GM18907 (cell line): ENCODE measurements at regions not wholly inside any gene's neighbourhood (a gene's known extent, or its start where the extent isn't known, plus 50 kb on each side); places are given as distances from the start of the nearest gene placed in this dataset.

Source experiments
- ATAC-seq: cut with Tn5 transposase; IDR thresholded peaks from one replicate; pipeline ENCODE4 v1.9.1; 2021; ENCODE audit warnings: mild to moderate bottlenecking, moderate library complexity; ENCODE audit not compliant: unreplicated experiment

DNA sequence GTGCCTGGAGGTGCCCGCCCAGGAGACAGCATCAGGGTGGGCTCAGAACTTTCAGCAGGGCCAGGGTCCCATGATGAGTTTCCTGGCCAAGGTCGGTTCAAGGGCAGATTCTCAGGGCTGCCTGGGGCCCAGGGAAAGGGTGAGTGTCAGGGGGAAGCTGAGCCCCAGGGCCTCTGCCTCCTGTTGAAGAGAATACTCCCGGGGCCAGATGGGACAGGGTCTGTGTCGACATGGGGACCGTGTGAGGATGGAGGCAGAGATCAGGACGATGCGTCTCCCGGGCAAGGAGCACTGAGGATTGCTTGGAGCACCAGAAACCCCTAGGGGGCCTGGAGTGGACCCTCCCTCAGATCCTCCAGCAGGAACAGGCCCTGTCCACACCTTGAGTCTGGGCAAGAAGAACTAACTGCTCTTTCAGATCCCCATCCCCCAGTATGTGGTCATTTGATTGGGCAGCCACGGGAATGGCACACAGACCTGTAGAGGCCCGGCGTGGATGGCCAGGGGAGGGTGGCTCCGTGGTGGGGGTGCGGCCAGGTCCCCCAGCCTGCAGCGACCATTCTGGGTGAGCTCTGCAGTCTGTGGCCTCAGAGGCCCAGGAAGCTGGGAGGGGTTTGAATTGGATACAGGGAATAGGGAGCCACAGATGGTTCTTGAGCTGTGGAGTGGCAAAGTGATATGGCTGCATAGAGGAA, 1078.7 kb downstream of the BRD1 start:
- ATAC-seq: no peak

DNA sequence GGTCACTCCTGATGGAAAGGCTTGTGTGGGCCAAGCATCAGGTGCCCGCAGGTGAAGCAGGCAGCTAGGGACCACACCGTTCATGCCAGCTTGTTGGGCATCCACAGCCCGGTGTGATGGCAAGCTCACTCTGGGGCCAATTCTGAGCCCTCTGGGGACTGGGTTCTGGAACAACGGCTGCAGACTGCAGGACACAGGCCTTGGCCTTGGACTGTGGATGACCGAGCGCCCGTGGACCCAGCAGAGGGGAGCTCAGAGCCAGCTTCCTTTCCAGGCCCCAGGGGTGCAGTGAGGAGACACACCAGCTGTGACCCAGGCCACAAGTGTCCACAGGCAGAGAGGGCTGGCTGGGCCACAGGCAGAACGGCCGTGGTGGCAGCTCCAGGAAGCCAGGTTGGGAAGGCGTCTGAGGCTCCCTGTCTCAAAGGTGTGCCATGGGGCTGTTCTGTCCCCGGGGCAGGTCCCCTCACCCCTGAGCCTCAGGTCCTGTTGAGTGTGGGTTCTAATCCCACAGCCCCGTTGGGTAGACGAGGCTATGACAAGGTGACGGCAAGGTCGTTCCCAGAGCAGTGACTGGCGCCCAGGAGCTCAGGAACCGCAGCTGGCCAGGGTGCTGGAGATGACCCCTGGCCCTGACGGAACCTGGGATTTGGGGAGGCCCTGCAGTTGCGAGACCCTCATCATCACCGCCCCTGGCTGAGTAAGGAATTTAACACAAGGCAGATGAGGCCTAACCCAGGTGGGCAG, 1079.4 kb downstream of the BRD1 start:
- no peak for ATAC-seq

DNA sequence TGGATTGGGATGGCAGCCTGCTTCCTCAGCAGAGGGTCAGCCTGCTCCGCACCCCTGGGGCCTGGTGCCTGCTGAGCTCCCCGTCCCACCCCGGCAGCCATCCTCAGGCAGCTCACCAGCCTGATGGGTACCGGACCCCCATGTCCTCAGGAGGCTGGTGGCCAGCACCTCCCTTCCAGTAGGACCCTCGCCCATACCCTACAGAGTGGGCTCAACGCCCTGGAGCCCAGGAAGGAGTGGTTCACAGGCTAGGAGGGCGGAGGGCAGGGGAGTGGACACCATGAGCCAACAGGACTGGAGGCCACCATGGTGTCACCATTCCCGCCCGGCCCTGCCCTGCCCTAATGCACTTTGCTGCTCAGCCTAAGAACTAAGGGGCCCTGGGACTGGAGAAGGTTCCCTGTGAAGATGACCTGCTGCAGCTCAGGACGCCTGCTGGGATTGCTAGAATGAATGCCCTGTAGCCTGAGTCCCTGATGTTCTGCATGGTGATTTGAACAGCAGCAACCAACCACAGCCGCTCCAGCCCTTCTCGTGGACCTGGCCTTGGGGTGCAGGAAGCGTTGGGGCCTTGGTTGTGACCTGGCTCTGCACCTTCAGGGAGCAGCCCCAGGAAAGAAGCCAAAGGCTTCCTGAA, 1080.8 kb downstream of the BRD1 start:
- ATAC-seq: no peak

DNA sequence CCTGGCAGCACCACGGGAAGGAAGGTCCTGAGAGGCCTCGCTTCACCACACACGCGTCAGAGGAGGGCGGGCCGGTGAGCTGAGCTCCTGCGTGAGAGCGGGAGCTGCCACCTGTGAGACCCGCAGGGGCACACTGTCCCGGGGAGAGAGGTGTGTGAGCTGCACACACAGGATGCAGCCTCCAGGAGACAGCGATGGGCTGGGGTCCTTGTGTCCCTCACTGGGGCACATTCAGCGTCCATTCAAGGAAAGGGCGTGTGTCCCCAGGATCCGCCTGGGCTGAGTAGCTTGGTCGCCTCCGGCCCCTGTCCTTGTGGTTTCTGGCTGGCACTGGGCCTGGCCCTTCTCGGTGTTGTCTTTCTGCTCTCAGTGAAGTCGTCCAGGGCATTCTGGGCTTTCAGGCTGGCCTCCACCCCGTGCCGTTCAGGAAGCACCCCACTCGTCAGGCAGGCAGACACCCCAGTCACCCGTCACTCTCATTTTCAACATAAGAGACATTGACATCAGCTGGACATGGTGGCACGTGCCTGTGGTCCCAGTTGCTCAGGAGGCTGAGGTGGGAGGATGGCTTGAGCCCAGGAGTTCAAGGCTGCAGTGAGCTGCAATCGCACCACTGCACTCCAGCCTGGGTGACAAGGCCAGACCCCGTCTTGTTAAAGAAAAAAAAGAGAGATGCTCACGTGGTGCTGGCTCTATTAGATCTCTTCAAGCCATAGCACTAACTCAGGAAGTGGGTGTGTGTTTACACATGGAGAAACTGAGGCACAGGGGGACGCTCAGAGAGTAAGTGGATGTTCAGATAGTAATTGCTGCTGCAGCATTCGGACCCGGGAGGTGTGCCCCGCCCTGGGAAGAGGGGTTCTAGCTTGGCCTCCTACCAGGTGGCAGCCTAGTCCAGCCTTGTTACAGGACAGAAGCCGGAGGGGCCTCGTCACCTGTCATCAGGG, 1081.6 kb downstream of the BRD1 start:
- ATAC-seq: no peak

DNA sequence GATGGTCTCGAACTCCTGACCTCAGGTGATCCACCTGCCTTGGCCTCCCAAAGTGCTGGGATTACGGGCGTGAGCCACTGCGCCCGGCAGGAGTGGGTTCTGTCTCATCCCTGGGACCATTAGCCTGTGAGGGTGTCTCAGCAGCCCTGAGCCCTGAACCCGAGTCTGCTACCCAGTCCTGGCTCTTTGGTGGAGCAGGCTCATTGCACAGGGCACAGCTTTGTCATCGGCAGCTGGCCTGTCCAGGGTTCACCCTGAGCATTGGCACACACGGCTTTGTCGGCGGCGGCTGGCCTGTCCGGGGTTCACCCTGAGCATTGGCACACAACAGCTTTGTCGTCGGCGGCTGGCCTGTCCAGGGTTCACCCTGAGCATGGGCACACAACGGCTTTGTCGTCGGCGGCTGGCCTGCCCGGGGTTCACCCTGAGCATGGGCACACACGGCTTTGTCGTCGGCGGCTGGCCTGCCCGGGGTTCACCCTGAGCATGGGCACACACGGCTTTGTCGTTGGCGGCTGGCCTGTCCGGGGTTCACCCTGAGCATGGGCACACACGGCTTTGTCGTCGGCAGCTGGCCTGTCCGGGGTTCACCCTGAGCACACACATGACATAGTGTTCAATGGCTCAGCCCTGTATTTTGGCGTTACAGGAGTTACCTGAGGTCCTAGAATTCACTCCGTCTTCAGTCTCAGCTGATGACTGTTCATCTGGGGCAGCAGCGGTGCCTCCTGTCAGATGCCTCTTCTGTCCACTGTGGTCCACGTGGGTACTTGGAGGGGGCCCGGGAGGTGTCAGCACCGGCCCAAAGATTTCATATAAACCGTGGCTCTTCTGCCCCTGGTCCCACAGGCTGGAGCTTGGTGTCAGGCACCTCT, 1082.5 kb downstream of the BRD1 start:
- ATAC-seq: no peak

DNA sequence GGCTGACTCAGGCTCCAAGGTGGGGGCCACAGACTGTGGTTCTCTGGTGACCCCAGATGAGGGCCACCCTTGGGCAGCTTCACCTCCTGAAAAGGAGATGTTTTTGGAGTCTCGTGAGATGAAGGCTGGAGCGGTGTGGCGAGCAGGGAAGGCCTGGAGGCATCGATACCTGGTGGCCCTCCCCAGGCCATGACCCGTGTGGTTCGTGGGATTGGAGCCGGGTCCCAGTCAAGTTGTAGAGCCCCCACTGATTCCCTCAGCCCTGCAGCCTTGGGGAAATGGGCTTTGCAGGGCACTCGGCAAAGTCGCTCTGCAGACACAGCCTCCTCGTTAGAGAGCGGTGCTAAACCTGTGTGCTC, 1083.4 kb downstream of the BRD1 start:
- no peak for ATAC-seq

DNA sequence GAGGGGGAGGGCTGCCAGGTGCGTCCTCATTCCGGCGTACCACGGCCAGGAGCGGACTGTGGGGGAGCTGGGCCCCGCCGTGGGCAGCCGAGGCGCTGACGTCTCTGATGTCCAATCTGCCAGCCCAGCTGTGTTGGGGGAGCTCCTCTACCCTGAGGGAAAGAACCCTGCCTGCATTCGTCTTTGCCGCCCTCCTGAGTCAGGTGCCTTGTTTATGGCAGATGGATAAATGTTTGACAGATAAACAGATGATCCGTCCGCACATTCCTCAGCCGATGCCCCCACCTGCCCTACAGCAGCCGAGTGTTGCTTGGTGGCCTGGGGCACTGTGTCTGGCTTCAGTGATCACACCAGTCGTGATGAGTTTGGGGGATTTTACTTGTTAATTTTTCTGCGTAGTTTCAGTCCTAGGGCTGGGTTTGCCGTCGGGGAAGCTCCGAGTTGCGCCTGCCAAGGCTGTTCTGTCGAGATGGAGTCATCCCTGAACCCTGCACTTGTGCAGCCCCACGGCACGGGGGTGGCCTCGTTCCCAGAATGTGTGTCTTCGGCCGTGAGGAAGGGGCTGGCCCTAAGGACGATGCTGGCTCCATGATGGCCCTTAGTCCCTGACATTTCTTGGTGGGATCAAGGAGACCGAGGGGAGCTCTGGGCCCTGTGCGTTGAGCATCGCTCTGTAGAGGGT, 1083.9 kb downstream of the BRD1 start:
- ATAC-seq: no peak

DNA sequence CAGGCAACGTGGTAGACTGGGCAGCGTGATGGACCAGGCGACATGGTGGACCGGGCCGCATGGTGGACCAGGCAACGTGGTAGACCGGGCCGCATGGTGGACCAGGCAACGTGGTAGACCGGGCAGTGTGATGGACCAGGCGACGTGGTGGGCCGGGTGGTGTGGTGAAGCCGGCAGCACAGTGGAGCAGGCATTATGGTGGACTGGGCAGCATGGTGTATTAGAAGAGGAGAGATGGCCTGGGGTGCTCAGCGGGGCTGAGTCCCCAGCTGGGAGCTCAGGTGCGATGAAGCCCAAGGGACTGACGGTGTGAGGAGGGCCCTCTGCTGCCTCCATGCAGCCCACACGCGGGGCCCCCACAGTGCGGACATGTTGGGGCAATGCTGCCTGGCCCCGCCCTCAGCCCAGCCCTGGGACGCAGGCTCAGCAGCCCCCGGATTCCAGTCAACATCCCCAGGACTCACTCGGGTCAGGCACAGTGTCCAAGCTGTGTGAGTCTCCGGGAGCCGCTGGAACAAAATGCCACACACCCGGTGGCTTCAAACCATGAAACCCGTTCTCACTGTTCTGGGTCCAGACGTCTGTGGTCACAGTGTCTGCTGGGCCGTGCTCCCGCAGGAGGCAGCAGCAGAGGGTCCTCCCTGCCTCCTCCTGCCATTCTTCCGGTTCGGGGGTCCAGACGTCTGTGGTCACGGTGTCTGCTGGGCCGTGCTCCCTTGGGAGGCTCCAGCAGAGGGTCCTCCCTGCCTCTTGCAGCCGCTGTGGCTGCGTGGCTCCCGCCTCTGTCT, 1084.9 kb downstream of the BRD1 start:
- no peak for ATAC-seq

DNA sequence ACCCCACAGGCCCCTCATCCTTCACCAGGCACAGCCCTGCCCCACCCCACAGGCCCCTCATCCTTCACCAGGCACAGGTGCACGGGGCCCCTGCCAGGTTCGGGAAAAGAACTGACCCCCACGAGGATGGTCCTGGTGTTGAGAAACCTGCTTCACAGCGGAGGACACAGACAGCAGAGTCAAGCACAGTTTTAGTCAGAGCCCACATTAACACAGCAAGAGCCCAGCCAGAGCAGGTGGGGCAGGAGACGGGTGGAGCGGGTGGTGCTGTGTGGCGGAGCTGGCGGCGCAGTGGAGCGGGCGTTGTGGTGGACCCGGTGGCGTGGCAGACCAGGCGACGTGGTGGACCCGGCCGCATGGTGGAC, 1085.5 kb downstream of the BRD1 start:
- ATAC-seq: no peak

DNA sequence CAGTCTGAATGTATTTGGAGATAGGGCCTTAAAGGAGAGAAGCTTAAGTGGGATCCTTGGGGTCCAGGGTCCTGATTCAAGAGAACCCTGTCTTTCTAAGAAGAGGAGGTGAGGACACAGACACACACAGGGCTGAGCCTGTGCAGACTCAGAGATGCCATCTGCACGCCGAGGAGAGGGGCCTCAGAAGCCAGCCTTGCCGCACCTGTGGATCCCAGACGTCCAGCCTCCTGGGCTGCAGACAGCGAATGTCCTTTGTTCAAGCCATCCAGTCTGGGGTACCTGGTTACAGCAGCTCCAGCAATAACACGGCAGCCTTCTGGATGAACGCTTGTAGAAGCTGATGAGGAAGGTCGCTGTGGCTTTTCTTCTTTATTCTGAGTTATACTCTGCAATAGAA, 1086.1 kb downstream of the BRD1 start:
- ATAC-seq: no peak

DNA sequence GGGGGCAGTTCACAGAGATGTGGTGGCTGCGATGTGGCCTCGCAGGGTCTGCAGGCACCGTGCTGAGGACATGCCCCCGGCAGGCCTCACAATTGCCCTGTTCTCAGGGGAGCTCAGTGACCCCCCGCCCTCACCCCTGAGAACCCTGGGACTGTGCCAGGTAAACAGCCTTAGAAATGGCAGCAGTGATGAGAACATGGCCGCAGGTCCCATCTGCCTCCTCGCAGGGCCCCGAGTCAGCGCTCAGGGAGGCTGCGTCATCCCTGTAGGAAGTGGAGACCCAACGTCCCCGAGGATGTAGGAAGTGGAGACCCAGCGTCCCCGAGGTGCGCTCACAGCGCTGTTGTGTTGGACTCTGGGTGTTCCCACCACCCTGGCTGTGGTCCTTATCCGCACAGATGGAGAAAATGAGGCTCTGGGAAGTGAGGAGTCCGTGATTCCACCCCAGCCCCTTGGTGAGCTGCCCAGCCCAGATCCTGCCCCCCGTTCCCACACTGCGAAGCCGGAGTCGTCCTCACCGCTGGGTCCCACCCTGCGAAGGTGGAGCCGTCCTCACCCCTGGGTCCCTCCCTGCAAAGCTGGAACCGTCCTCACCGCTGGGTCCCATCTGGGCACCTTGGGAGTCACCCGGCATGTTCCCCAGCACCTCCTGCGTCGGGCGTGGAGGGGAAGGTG, 1086.8 kb downstream of the BRD1 start:
- no peak for ATAC-seq

DNA sequence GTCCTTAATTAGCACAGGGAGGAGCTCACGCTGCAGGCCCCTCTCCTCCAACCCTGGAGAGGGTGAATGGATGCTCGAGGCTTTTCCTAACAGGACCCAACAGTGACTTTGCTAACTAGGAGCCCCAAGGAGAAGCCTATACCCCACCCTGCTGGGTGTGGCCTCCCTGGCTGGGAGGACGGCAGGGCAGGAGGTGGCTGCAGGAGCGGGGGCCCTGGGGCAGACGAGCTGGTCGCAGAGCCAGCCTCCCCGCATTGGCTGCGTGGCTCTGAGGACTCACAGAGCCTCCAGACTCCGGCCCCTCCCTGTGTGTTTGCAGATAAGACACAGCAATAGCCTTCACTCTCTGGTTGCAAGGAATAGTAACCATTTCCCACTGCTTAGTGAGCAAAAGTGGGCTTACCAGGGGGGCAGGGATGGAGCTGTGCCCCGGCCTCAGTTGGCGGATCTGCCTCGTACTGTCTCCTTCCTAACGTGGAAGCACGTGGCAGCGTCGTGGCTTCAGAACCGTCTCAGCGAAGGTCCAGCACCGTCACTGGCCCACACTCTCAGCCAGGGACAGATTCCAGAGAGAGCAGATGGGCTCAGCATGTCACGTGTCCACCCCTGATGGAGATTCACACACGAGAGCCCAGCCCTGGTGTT, 1087.5 kb downstream of the BRD1 start:
- ATAC-seq: no peak

DNA sequence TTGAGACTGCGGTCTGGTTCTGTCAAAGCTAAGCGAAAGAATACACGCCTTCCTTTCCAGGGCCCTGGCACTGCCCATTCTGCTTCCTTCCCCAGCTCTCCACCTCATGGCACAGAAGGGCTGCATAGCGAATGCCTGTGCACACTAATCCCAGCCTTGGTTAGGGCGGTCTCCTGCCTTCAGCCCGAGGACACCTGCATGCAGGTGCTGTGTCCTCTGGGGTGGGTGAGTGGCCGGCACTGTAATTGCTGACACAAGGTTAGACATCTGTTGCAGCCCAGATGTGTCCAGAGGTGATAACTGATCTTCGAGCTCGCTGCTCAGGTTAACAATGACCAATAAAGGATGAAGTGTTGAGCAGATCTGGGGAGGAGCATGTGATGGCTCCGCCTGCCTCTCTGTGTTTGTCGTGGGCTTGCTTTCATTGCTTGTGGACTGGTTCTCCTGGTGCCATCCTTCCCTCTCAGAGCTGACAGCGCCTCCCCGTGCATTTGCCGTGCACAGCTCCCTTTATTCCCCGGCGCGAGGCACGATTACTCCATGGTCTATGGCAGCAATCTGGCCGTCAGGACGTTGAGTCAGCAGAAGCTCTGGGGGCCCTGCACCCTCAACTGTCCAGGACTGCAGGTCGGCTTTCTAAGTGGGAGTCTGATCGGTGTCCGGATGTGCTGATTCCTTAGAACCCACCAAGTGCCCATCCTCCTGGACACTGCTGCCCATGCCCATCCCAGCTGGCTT, 1088.2 kb downstream of the BRD1 start:
- ATAC-seq: no peak

DNA sequence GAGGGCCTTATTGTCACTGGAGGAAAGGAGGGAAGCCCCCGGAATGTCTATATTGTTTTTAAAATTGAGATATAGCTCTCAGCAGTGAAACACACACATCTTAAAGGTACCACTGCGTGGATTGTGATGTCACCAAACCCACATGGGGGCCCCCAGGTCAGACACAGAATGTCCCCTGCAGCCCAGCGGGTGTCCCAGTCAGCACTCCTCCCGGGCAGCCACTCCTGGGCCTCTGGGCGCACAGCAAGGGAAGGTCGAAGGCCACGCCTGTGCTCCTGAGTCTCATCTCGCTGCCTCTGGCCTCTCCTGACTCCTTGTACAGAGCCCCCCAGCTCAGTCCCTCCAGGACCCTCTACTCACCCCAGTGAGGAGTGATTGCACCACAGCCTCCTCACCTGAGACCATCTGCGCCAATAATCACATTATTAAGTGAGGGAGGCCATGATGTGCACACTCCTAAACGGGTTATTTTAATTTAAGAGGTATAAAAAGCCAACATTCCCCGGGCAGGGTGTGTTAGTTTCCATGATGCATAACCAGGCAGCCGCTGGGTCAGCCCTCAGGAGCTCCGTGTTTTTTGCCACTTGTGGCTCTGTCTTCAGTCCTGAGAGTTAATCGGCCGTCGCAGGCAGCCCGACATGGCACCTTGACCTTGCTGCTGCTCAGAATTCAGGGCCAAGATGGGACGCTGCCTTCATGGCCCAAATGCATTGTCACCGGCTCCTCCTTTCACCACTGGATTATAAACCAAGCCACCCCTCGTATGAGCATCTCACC, 1089.3 kb downstream of the BRD1 start:
- no peak for ATAC-seq

DNA sequence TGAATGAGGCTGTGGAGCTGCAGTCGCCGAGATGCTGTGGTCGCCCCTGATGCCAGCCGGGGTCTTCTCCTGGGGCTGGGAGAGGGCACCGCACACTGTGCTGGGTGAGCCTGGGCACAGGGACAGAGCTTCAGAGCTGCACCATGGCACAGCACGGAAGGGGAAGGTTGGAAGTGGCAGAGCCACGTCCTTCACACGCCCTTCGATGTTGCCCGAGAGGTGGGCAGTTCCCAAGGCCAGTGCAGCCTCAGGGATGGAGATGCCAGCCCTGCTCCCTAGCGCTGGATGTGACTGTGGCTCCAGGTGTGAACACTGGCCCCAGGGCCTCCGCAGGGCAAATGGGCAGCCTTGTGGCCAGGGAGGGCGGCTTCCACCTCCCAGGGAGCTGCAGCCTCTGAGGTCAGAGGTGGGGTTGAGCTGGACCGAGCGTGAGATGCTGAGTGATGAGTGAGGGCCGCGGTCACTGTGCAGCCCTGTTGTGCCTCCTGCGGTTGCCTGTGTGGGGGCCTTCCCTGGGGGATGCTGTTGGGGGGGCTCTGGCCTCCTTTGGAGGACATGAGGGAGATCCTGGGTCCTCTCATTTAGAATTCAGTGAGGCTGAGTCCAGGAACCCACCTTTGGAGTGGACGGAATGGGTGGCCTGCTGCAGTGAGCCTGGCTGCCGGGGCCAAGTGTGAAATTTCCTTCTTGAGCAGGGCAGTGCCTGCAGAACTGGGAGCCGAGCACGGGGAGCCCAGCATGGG, 1090.0 kb downstream of the BRD1 start:
- no peak for ATAC-seq
